ENCODE measurements at regions not wholly inside any gene's neighbourhood (a gene's known extent, or its start where the extent isn't known, plus 50 kb on each side); places are given as distances from the start of the nearest gene placed in this dataset.
"Not testable (repeated sequence)": the region's sequence is repeated elsewhere in the genome, so short reads cannot be mapped to it uniquely, and the experiment has no call there.

GRCh38 chr5:9859808-9860207 lies 229.7 kb upstream of the TAS2R1 start:
- DNase-seq (ENCODE audit: low spot score), result no peak

GRCh38 chr5:9858043-9858442 lies 227.9 kb upstream of the TAS2R1 start:
- no peak for DNase-seq (ENCODE audit: low spot score)

- no peak for DNase-seq (ENCODE audit: low spot score)
Observed at GRCh38 chr5:9853309-9853708, 223.2 kb upstream of the TAS2R1 start.

GRCh38 chr5:9852671-9853070 lies 222.5 kb upstream of the TAS2R1 start:
- DNase-seq (ENCODE audit: low spot score), result no peak

GRCh38 chr5:9851458-9851857 lies 221.3 kb upstream of the TAS2R1 start:
- no peak for DNase-seq (ENCODE audit: low spot score)

- no peak for DNase-seq (ENCODE audit: low spot score)
Observed at GRCh38 chr5:9850456-9850855, 220.3 kb upstream of the TAS2R1 start.

- DNase-seq (ENCODE audit: low spot score), result no peak
Observed at GRCh38 chr5:9847631-9848030, 217.5 kb upstream of the TAS2R1 start.

GRCh38 chr5:9845185-9845584 lies 215.0 kb upstream of the TAS2R1 start:
- no peak for DNase-seq (ENCODE audit: low spot score)

GRCh38 chr5:9841516-9842170 lies 211.5 kb upstream of the TAS2R1 start:
- DNase-seq (ENCODE audit: low spot score), result no peak

- DNase-seq (ENCODE audit: low spot score), result no peak
Observed at GRCh38 chr5:9838916-9839315, 208.8 kb upstream of the TAS2R1 start.

GRCh38 chr5:9834871-9835770 lies 205.0 kb upstream of the TAS2R1 start:
- no peak for DNase-seq (ENCODE audit: low spot score)

GRCh38 chr5:9833871-9834270 lies 203.7 kb upstream of the TAS2R1 start:
- DNase-seq (ENCODE audit: low spot score), result no peak

GRCh38 chr5:9832921-9833320 lies 202.8 kb upstream of the TAS2R1 start:
- no peak for DNase-seq (ENCODE audit: low spot score)

- DNase-seq (ENCODE audit: low spot score), result no peak
Observed at GRCh38 chr5:9831823-9832222, 201.7 kb upstream of the TAS2R1 start.

- DNase-seq (ENCODE audit: low spot score), result no peak
Observed at GRCh38 chr5:9830184-9830583, 200.0 kb upstream of the TAS2R1 start.

- DNase-seq (ENCODE audit: low spot score), result no peak
Observed at GRCh38 chr5:9829621-9830020, 199.5 kb upstream of the TAS2R1 start.

GRCh38 chr5:9820691-9821449 lies 190.7 kb upstream of the TAS2R1 start:
- no peak for DNase-seq (ENCODE audit: low spot score)

GRCh38 chr5:9818340-9818845 lies 188.2 kb upstream of the TAS2R1 start:
- DNase-seq (ENCODE audit: low spot score), result no peak

GRCh38 chr5:9817819-9818218 lies 187.7 kb upstream of the TAS2R1 start:
- DNase-seq (ENCODE audit: low spot score), result no peak

- no peak for DNase-seq (ENCODE audit: low spot score)
Observed at GRCh38 chr5:9815051-9815450, 184.9 kb upstream of the TAS2R1 start.

GRCh38 chr5:9813305-9813704 lies 183.2 kb upstream of the TAS2R1 start:
- DNase-seq (ENCODE audit: low spot score), result no peak

GRCh38 chr5:9807366-9807765 lies 177.2 kb upstream of the TAS2R1 start:
- DNase-seq (ENCODE audit: low spot score), result not testable (repeated sequence)
